ENCODE measurements at regions not wholly inside any gene's neighbourhood (a gene's known extent, or its start where the extent isn't known, plus 50 kb on each side); places are given as distances from the start of the nearest gene placed in this dataset.

- TF ChIP-seq REST (IDR thresholded peaks at IDR 0.05; ENCODE audit: insufficient read depth in 1 of 2, low read depth in 2 of 2, low read length in 2 of 2) = no peak
- no peak for TF ChIP-seq POLR2AphosphoS5 (IDR thresholded peaks at IDR 0.05; ENCODE audit: low read depth, low read length)
- no peak for TF ChIP-seq TAF1 (IDR thresholded peaks at IDR 0.05; ENCODE audit: borderline replicate concordance, insufficient read depth, low read length)
Measured at GRCh38 chr6:71134929-71135642, 153.5 kb upstream of the OGFRL1 start.

All from PFSK-1 (cell line).